ENCODE measurements at regions not wholly inside any gene's neighbourhood (a gene's known extent, or its start where the extent isn't known, plus 50 kb on each side); places are given as distances from the start of the nearest gene placed in this dataset.
A peak's percentile ranks its signal among the peaks of the same experiment; 100 is the strongest.
"Not testable (repeated sequence)": the region's sequence is repeated elsewhere in the genome, so short reads cannot be mapped to it uniquely, and the experiment has no call there.

DNA sequence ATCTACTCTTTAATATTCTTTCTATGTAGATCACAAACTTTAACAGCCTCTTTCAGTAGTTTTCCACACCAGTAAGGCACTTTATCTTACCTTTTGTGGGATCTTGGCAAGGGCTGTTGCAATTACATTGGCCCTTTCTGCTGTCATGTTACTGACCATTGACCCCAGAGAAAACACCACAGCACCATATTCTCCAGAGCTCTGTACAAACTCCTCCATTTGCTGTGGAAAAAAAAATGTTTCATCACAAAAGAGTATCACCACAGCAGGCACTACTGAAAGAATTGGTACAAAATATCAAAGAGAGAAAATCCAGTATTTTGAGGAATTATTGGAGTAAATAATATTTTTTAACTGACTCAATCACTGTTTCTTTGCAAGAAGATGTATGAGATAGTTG lies 62.3 kb upstream of the UGT2A3 start:
- H3K36me3 ChIP-seq (ENCODE audit: insufficient read depth, low read depth, low read length); H3K4me1 ChIP-seq (ENCODE audit: insufficient read depth, low read length); H3K9me3 ChIP-seq (ENCODE audit: insufficient read depth, low read depth, low read length); H3K4me3 ChIP-seq (ENCODE audit: low read length); H3K9ac ChIP-seq (ENCODE audit: low read depth, low read length); H3K27me3 ChIP-seq (ENCODE audit: insufficient read depth, low read length); H3K27ac ChIP-seq (ENCODE audit: low read length): not testable (repeated sequence)

- H3K27me3 ChIP-seq (ENCODE audit: insufficient read depth, low read length); H3K36me3 ChIP-seq (ENCODE audit: insufficient read depth, low read depth, low read length); H3K9me3 ChIP-seq (ENCODE audit: insufficient read depth, low read depth, low read length); H3K4me3 ChIP-seq (ENCODE audit: low read length); H3K9ac ChIP-seq (ENCODE audit: low read depth, low read length); H3K4me1 ChIP-seq (ENCODE audit: insufficient read depth, low read length); H3K27ac ChIP-seq (ENCODE audit: low read length): not testable (repeated sequence)
These were observed 66.4 kb upstream of the UGT2A3 start for GRCh38 chr4:69017986-69018385.

DNA sequence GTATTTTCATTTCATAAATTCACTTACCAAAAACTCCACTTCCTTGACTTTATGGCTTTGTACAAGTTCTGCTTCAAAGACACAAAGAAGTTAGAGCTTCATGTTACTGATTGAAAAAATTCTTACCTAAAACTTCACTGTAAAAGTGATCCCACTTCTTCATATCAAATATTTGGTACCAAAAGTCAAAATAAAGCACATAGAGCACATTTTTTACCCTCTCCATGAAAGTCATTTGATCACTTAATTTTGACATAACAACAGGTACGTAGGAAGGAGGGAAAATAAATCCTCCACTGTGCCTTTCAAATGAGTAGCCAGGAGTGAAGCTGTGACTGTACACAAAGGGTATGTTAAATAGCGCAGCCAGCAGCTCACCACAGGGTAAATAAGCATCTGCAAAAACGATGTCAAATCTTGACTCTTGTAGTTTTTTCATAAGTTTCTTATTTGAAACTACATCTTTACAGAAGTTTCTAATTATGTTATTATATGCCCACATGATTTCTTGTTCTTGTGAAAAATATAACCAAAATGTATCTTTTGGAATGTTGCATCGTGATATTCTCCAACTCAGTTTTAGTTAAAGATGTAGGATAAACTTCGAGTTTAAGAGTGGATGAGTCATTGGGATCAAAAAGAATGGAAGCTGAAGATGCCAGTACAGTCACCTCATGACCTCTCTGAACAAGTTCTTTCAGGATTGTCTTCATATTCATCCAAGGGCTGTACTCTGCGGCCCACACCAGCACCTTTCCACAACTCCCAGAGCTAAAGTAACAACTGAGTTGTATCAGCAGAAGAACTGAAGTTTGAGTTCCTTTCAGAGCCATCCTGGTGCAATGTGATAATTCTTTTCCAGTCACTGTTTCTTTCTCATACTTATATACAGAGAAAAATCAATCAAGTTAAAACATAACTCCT lies 68.2 kb upstream of the UGT2A3 start:
- peak overlapping the region; percentile 43; the same call in 1 of the 2 replicates for H3K4me3 ChIP-seq (ENCODE audit: low read length)
- not testable (repeated sequence) for H3K9me3 ChIP-seq (ENCODE audit: insufficient read depth, low read depth, low read length); H3K36me3 ChIP-seq (ENCODE audit: insufficient read depth, low read depth, low read length); H3K27ac ChIP-seq (ENCODE audit: low read length); H3K27me3 ChIP-seq (ENCODE audit: insufficient read depth, low read length); H3K9ac ChIP-seq (ENCODE audit: low read depth, low read length)
- H3K4me1 ChIP-seq (ENCODE audit: insufficient read depth, low read length): peaks cover 15% of the 10 kb centered on the region; the same call in 1 of the 2 replicates

DNA sequence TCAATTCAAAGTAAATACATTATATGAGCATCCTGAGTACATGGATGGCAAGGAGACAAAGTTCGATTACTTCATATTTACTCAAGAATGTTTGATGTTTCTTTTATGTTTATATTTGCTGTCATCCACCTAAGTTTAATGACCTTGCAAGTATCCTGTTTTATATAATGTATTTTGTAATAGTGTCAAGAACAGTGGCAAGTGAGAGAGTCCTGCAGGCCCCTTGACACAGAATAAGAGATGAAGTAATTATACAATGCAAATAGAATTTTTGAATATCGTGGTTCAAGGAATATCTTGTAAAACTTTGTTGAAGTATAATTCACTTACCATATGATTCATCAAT lies 68.8 kb upstream of the UGT2A3 start:
- not testable (repeated sequence) for H3K27me3 ChIP-seq (ENCODE audit: insufficient read depth, low read length); H3K27ac ChIP-seq (ENCODE audit: low read length); H3K36me3 ChIP-seq (ENCODE audit: insufficient read depth, low read depth, low read length); H3K9me3 ChIP-seq (ENCODE audit: insufficient read depth, low read depth, low read length); H3K9ac ChIP-seq (ENCODE audit: low read depth, low read length)
- H3K4me3 ChIP-seq (ENCODE audit: low read length): peak overlapping the region; percentile 43; the same call in 1 of the 2 replicates
- H3K4me1 ChIP-seq (ENCODE audit: insufficient read depth, low read length): peaks cover 19% of the 10 kb centered on the region; the same call in 1 of the 2 replicates

- Histone ChIP-seq H3K27ac (ENCODE audit: low read length) (no peak overlapping the region), H3K36me3 (ENCODE audit: insufficient read depth, low read depth, low read length) (no peaks in the 10 kb centered on the region), H3K4me1 (ENCODE audit: insufficient read depth, low read length) (peaks cover 9% of the 10 kb centered on the region; the same call in 1 of the 2 replicates), H3K27me3 (ENCODE audit: insufficient read depth, low read length) (no peaks in the 10 kb centered on the region), H3K9ac (ENCODE audit: low read depth, low read length) (no peak overlapping the region), H3K4me3 (ENCODE audit: low read length) (no peak overlapping the region), H3K9me3 (ENCODE audit: insufficient read depth, low read depth, low read length) (no peaks in the 10 kb centered on the region)
These were observed 70.9 kb upstream of the UGT2B7 start for GRCh38 chr4:69025191-69025998.

GRCh38 chr4:69025999-69026387 lies 70.3 kb upstream of the UGT2B7 start:
- H3K9me3 ChIP-seq (ENCODE audit: insufficient read depth, low read depth, low read length): no peaks in the 10 kb centered on the region
- H3K4me1 ChIP-seq (ENCODE audit: insufficient read depth, low read length): peaks cover 9% of the 10 kb centered on the region; the same call in 1 of the 2 replicates
- no peaks in the 10 kb centered on the region for H3K27me3 ChIP-seq (ENCODE audit: insufficient read depth, low read length)
- no peak overlapping the region for H3K27ac ChIP-seq (ENCODE audit: low read length)
- H3K36me3 ChIP-seq (ENCODE audit: insufficient read depth, low read depth, low read length): no peaks in the 10 kb centered on the region
- H3K4me3 ChIP-seq (ENCODE audit: low read length): no peak overlapping the region
- H3K9ac ChIP-seq (ENCODE audit: low read depth, low read length): no peak overlapping the region

DNA sequence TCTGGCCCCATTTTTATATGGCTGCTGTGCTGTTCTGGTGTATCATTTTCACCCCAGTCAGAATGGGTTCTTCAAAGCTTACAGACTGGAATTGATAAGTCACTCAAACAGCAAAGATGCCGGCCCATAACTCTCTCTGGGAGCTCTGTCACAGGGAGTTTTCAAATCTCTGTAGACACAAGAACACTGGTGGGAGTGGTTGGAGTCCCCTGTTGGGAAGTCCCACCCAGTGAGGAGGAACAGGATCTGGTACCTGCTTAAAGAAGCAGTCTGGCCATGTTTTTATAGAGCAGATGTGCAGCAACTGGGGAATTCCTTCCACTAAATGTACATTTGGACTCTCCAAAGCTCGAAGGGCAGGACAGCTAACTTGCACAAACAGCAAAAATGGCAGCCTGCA lies 69.3 kb upstream of the UGT2B7 start:
- Histone ChIP-seq H3K4me1 (ENCODE audit: insufficient read depth, low read length) (peaks cover 9% of the 10 kb centered on the region; the same call in 1 of the 2 replicates), H3K4me3 (ENCODE audit: low read length) (no peak overlapping the region), H3K9ac (ENCODE audit: low read depth, low read length) (no peak overlapping the region), H3K9me3 (ENCODE audit: insufficient read depth, low read depth, low read length) (no peaks in the 10 kb centered on the region), H3K27me3 (ENCODE audit: insufficient read depth, low read length) (no peaks in the 10 kb centered on the region), H3K36me3 (ENCODE audit: insufficient read depth, low read depth, low read length) (no peaks in the 10 kb centered on the region), H3K27ac (ENCODE audit: low read length) (no peak overlapping the region)

DNA sequence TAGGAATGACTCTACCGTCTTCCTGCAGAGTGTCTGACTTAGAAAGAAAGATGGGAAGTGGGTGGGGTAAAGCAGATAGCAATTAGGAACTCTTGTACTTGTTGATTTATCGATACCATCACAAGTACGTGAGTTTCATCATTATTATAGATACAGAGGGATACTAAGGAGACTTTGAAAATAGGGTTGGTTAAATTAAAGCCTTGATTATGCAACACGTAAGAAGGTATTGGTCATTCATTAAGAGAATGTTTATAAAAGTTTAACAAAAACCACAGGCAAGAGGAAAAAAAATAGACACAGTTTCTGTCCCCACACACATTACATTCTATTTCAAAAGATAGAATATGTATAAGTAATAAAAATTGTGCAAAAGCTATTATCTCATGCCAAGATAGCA lies 65.9 kb upstream of the UGT2B7 start:
- Histone ChIP-seq H3K4me3 (ENCODE audit: low read length) (no peak overlapping the region), H3K9me3 (ENCODE audit: insufficient read depth, low read depth, low read length) (no peaks in the 10 kb centered on the region; the same call in 1 of the 2 replicates), H3K27ac (ENCODE audit: low read length) (no peak overlapping the region), H3K9ac (ENCODE audit: low read depth, low read length) (no peak overlapping the region), H3K36me3 (ENCODE audit: insufficient read depth, low read depth, low read length) (no peaks in the 10 kb centered on the region), H3K27me3 (ENCODE audit: insufficient read depth, low read length) (no peaks in the 10 kb centered on the region), H3K4me1 (ENCODE audit: insufficient read depth, low read length) (no peaks in the 10 kb centered on the region)

DNA sequence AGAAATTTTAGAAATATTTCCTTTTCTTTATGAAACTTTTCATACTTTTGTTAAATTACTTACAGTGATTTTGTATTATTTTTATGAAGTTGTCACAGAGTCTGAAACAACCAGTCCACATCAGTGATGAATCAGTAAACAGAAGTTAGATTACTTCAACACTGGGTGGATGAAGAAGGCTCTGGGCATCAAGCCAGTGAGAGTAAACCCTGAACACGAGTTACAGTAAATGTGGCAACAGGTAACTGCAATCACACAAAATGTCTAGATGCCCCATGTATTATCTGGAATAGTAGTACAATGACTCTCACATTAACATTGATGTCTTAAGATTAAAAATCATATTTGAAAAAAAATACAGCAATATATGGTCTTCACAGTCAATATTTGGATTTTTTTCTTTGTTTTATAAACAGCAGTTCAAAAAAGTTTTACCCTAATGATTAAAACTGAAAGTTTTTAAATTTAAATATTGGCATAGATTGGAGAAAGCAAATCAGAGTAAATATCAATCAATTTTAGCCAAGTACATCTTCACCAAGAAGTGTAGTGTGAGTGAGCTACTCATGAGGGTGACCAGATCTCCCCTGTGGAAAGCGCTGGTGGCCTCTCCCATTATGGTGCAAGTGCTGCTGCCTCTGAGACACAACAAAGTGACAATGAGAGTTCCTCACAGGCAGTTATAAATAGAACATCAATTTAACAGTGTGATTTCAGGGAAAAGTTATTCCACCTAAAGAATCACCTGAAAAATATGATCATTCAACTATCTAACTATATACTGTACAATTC lies 63.2 kb upstream of the UGT2B7 start:
- Histone ChIP-seq H3K4me3 (ENCODE audit: low read length) (no peak overlapping the region), H3K9me3 (ENCODE audit: insufficient read depth, low read depth, low read length) (peaks cover 3% of the 10 kb centered on the region), H3K9ac (ENCODE audit: low read depth, low read length) (no peak overlapping the region), H3K27me3 (ENCODE audit: insufficient read depth, low read length) (no peaks in the 10 kb centered on the region), H3K4me1 (ENCODE audit: insufficient read depth, low read length) (no peaks in the 10 kb centered on the region), H3K27ac (ENCODE audit: low read length) (no peak overlapping the region), H3K36me3 (ENCODE audit: insufficient read depth, low read depth, low read length) (no peaks in the 10 kb centered on the region)

GRCh38 chr4:69034315-69034740 lies 61.9 kb upstream of the UGT2B7 start:
- not testable (repeated sequence) for H3K9ac ChIP-seq (ENCODE audit: low read depth, low read length); H3K27me3 ChIP-seq (ENCODE audit: insufficient read depth, low read length); H3K4me3 ChIP-seq (ENCODE audit: low read length); H3K36me3 ChIP-seq (ENCODE audit: insufficient read depth, low read depth, low read length); H3K27ac ChIP-seq (ENCODE audit: low read length); H3K9me3 ChIP-seq (ENCODE audit: insufficient read depth, low read depth, low read length); H3K4me1 ChIP-seq (ENCODE audit: insufficient read depth, low read length)

GRCh38 chr4:69038582-69038981 lies 57.7 kb upstream of the UGT2B7 start:
- no peaks in the 10 kb centered on the region for H3K27me3 ChIP-seq (ENCODE audit: insufficient read depth, low read length)
- no peaks in the 10 kb centered on the region for H3K36me3 ChIP-seq (ENCODE audit: insufficient read depth, low read depth, low read length)
- no peak overlapping the region for H3K27ac ChIP-seq (ENCODE audit: low read length)
- H3K4me1 ChIP-seq (ENCODE audit: insufficient read depth, low read length): no peaks in the 10 kb centered on the region
- H3K9me3 ChIP-seq (ENCODE audit: insufficient read depth, low read depth, low read length): peaks cover 3% of the 10 kb centered on the region
- H3K9ac ChIP-seq (ENCODE audit: low read depth, low read length): no peak overlapping the region
- H3K4me3 ChIP-seq (ENCODE audit: low read length): no peak overlapping the region
